Mucosa of descending colon (tissue), 3 donors: ENCODE measurements at regions not wholly inside any gene's neighbourhood (a gene's known extent, or its start where the extent isn't known, plus 50 kb on each side); places are given as distances from the start of the nearest gene placed in this dataset.

Source experiments
- ATAC-seq: fragments of 200-7000 bp; cut with Tn5 transposase; one replicate; pipeline ENCODE4 v1.9.1; 2020; ENCODE audit warnings: mild to moderate bottlenecking, moderate library complexity
- DNase-seq, 3 donors: peaks; one replicate each; pipeline ENCODE4 v3.0.0-alpha.2; 2020
- H3K36me3 ChIP-seq: fragments of 200-600 bp; one replicate; pipeline ENCODE4 v1.8.0; 2021; ENCODE audit warnings: low read depth, mild to moderate bottlenecking
- H3K4me1 ChIP-seq: fragments of 200-600 bp; one replicate; pipeline ENCODE4 v1.8.0; 2021; ENCODE audit warnings: low read depth, mild to moderate bottlenecking
- H3K4me3 ChIP-seq: fragments of 200-600 bp; one replicate; pipeline ENCODE4 v1.8.0; 2021; ENCODE audit warnings: mild to moderate bottlenecking
- H3K9me3 ChIP-seq: fragments of 200-600 bp; one replicate; pipeline ENCODE4 v1.8.0; 2021; ENCODE audit warnings: mild to moderate bottlenecking
- CTCF ChIP-seq: fragments of 200-600 bp; IDR thresholded peaks from one replicate; pipeline ENCODE4 v1.8.0; 2022; ENCODE audit warnings: antibody characterized with exemption, mild to moderate bottlenecking
- intact Hi-C, 2 donors: fragments of 100-400 bp; cut with DNase I in 1 of 2; cut with micrococcal nuclease in 1 of 2; formaldehyde crosslinking; loops; one replicate each; pipeline versions ENCODE4 v1.11.0 to v1.11.1; 2022; cut with DNase I, micrococcal nuclease
- donor health status: DM: no; HTN: no; CAD: no; lungs with moderate emphysema.
- donor health status: DM: no; HTN: no; CAD: no.
- donor health status: DM: no; HTN: yes; CAD: no.

- Histone ChIP-seq H3K36me3 (no peaks in the 10 kb centered on the region), H3K4me1 (no peaks in the 10 kb centered on the region), H3K4me3 (no peak overlapping the region), H3K9me3 (no peaks in the 10 kb centered on the region)
- DNase-seq (no peak), ATAC-seq (no peak)
- no peak for TF ChIP-seq CTCF
- intact Hi-C loops, result no loop called here
Measured at GRCh38 chr4:181181331-181181730, 1061.9 kb upstream of the TENM3 start.

GRCh38 chr4:181189751-181190150 is 1053.5 kb upstream of the TENM3 start:
- Histone ChIP-seq H3K36me3 (no peaks in the 10 kb centered on the region), H3K4me3 (no peak overlapping the region), H3K9me3 (no peaks in the 10 kb centered on the region), H3K4me1 (no peaks in the 10 kb centered on the region)
- no peak for TF ChIP-seq CTCF
- no peak for ATAC-seq
- intact Hi-C loops, result no loop called here
- DNase-seq, result no peak

- TF ChIP-seq CTCF, result no peak
- no peaks in the 10 kb centered on the region for H3K4me1 ChIP-seq
- intact Hi-C loops, result no loop called here
- DNase-seq (no peak), ATAC-seq (no peak)
- H3K4me3 ChIP-seq, result no peak overlapping the region
- H3K9me3 ChIP-seq, result no peaks in the 10 kb centered on the region
- no peaks in the 10 kb centered on the region for H3K36me3 ChIP-seq
Measured at GRCh38 chr4:181193131-181193930, 1049.9 kb upstream of the TENM3 start.

GRCh38 chr4:181194096-181194495 is 1049.1 kb upstream of the TENM3 start:
- Histone ChIP-seq H3K4me3 (no peak overlapping the region), H3K9me3 (no peaks in the 10 kb centered on the region), H3K36me3 (no peaks in the 10 kb centered on the region), H3K4me1 (no peaks in the 10 kb centered on the region)
- intact Hi-C loops, result no loop called here
- no peak for TF ChIP-seq CTCF
- ATAC-seq, result no peak
- DNase-seq, result no peak

- Histone ChIP-seq H3K36me3 (no peaks in the 10 kb centered on the region), H3K4me3 (no peak overlapping the region), H3K4me1 (no peaks in the 10 kb centered on the region), H3K9me3 (no peaks in the 10 kb centered on the region)
- DNase-seq (no peak), ATAC-seq (no peak)
- TF ChIP-seq CTCF, result no peak
- intact Hi-C loops, result no loop called here
Measured at GRCh38 chr4:181200076-181200475, 1043.1 kb upstream of the TENM3 start.

GRCh38 chr4:181202240-181202639 is 1041.0 kb upstream of the TENM3 start:
- ATAC-seq (no peak), DNase-seq (no peak)
- intact Hi-C loops, result no loop called here
- no peaks in the 10 kb centered on the region for H3K4me1 ChIP-seq
- H3K9me3 ChIP-seq, result no peaks in the 10 kb centered on the region
- no peaks in the 10 kb centered on the region for H3K36me3 ChIP-seq
- no peak for TF ChIP-seq CTCF
- no peak overlapping the region for H3K4me3 ChIP-seq
